SIG-M5 treated with dmso at 0.1 percent for 504 hours (cell line): ENCODE measurements at regions not wholly inside any gene's neighbourhood (a gene's known extent, or its start where the extent isn't known, plus 50 kb on each side); places are given as distances from the start of the nearest gene placed in this dataset.

Experiments
- DNase-seq: peaks from one replicate; lab custom pipeline; 2025; ENCODE audit not compliant: unreplicated experiment; lab: John Stamatoyannopoulos, UW

DNA sequence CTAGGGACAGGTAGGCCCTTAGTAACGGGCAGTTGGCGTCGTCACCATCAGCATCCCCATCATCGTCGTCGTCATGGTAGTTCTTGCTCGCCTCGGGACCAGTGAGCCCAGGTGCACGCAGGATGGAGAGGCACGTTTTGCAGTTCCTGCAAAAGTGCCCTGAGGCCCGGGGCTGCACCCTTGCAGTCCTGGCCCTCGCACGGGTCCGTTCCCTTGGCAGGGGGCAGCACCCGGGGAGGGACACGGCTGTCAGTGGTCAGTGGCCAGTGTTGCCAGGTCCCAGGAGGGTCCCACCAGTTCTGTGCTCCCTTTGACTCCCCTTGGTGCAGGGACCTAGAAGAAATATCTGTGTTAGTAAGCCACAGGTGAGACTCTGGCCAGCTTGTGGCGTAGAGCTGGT is 243.9 kb upstream of the CIBAR2 start:
- no peak for DNase-seq

GRCh38 chr16:85357323-85357722 is 245.1 kb upstream of the CIBAR2 start:
- no peak for DNase-seq

DNA sequence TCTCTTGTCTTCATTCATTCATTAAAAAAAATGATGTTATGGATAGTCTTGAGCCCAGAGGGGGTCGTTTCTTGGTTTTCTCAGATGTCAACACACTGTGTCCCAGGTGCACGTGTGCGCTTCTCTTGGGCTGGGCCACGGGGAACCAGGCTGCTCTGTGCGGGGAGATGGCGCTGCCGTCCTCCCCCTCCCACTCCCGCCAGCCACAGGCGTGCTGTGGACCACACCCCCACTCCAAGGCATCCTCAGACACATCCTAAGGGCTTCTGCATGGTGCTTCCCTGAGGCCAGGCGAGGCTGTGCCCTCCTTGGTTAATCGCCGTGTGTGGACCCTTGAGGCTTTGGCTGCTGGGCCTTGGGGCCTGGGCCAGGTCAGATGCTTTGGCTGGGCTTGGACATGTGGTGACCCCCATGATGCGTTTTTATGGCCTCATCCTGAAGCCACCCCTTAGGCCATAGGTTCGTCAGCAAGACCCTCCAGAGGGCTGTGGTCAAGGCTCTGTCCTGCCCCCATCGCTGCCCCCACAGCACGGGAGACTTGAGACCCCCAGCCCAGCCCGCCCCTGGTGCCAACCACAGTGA is 245.7 kb upstream of the CIBAR2 start:
- DNase-seq = no peak

- DNase-seq = no peak
These were observed 246.5 kb upstream of the CIBAR2 start for GRCh38 chr16:85358704-85359146.

- DNase-seq = no peak
These were observed 247.0 kb upstream of the CIBAR2 start for GRCh38 chr16:85359147-85359822.

GRCh38 chr16:85360323-85361277 is 248.3 kb upstream of the CIBAR2 start:
- DNase-seq = no peak

GRCh38 chr16:85361441-85362118 is 249.3 kb upstream of the CIBAR2 start:
- DNase-seq = no peak

- no peak for DNase-seq
These were observed 250.2 kb upstream of the CIBAR2 start for GRCh38 chr16:85362443-85362842.

GRCh38 chr16:85363427-85363826 is 249.7 kb upstream of the GSE1 start:
- no peak for DNase-seq

GRCh38 chr16:85363881-85364280 is 249.2 kb upstream of the GSE1 start:
- DNase-seq = no peak

DNA sequence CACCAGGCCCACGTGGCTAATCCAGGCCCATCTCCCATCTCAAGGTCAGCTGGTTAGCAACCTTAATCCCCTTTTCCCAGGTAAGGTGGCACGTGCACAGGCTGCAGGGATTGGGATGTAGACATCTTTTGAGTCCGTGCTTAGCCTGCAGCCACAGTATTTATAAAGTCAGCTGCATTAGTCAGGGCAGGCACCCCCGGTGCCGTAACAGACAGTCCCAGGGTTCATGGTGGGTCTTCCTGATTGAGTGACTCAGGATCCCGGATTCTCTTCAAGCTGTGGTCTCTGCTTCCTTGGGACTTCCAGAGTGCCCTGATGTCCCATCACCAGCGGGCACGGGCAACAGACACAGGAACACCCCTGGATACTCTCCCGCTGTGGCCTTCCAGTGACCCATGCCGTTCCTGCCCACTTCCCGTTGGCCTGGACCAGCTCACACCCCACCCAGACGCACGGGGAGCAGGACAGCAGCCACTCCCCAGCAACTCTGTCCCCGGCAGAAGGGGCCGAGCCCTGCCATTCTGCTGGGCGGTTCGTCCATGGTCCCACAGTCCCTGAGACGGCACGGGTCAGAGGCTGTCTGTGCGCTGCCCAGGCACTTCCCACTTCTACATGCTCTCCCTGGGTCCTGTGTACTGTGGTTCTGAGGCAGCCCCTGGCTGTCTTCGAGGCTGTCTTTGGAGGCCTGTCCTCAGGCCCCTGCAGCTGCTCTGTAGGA is 248.6 kb upstream of the GSE1 start:
- DNase-seq = no peak

- no peak for DNase-seq
These were observed 248.0 kb upstream of the GSE1 start for GRCh38 chr16:85365120-85365519.

DNA sequence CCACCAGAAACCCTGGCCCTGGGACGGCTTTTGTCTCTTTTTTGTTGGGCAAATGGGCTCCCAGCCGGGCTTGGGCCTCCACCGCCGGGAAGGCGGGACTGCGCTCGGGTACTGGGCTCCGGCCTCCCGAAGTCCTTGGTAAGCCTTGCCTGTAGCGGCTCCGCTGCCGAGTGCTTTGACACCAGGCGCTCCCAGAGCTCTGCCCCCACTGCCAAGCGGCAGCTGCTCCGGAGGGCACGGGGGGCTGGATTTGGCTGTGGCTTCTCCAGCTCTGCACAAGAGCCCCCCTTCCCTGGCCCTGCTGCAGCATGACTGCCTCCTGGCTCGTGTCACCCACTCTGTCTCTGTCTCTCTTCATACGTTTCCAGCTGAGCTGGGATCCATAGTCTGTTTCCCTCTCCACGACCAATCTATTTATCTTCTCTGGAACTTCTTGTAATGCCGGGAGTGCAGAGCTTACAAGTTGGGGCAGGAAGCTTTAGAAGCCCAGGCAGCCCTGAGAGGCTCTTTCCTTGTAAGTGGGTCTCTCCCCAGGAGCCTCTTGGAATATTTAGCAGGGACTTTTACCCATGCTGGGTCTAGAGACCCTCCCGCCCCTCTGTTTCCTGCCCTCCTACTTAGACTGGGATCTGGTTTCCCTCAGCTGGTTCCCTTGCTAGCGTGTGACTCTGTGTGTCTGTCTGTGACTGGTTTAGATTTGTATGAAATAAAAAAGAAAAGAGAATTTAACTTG is 246.9 kb upstream of the GSE1 start:
- no peak for DNase-seq

DNA sequence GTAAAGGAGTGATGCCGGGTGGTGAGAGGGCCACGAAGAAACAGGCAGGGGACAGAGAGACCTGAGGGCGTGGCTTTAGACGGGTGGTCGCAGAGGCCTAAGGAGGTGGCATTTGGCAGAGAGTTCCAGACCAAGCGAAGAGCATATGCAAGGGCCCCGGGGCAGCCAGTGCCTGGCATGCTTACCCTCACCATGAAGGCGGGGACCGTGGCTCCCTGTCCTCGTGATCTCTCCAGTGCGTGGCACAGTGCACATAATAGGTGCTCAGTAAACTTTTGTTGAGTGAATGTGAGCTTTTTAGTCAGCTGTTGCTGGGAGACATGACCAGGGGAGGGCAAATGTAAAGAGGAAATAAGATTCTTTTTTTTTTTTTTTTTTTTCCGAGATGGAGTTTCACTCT is 245.6 kb upstream of the GSE1 start:
- no peak for DNase-seq

- DNase-seq = no peak
These were observed 244.1 kb upstream of the GSE1 start for GRCh38 chr16:85369060-85369459.

DNA sequence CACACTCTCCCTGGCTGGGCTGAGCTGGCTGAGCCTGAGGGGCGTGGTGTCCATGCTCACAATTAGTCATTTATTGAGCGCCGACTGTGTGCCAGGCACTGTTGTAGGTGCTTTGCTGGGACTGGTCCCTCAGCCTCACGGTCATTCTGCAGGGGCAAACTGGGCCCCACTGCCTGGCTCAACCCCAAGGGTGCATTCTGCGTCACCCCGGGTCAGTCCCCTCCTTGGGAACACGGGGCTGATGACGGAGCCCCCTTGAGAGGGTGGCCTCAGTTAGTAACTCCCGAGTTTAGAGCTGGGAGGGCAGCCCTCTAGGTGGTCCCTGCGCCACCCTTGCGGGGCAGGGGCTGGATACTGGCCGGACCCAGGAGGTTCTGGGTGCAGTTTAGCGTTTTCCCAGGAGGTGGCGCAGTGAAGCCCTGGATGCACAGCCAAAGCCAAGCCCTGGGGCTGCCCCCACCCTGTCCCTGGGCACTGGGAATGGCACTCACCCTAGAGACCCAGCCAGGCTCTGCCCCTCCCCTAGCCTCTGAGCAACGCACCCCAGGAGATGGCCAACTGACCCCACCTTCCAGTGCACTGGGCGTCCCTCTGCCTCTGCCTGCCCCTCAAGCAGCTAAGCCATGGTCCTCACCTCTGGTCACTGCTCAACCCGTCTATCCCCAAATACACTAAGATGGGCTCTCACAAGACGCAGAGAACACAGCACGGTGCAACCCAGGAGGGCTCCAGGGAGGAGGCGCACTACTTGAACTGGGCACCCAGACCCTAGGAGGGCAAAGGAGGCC is 243.2 kb upstream of the GSE1 start:
- DNase-seq = no peak

GRCh38 chr16:85370543-85370880 is 242.6 kb upstream of the GSE1 start:
- DNase-seq = no peak

DNA sequence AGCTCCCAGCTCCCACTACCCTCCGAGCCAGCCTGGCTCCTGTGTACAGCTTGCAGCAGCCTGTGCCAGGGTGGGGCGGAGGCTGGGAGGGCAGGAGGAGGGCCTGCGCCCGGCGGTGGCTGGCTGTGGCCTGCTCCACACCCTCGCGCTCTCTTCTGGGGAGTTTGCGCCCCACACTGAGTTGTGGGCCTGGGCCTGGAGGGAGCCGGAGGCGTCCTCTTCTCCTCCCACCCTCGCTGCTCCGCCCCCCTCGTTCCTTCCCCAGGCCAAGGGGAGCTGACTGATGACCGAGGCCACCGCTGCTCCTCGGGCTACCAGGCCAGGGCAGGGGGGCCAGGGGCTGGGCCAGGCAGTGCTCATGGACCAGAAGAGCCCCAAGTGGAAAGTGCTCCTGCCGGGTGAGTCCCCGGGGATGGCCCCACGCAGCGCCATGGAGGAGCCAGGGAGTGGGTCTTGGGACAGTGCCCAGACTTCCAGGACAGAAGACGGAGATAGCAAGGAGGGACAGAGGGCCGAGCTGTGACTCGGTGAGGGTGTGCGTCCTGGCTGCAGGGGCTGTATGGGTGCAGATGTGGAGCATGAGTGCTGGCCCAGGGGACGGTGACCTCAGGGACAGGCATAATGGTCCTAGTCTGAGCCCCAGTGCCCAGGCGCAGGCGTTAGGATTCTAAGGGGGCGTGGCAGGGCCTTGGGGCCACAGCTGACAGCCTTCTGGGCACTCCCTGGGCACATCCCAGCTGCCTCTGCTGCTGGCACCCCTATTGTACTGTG is 242.1 kb upstream of the GSE1 start:
- DNase-seq = no peak

GRCh38 chr16:85371948-85372347 is 241.2 kb upstream of the GSE1 start:
- no peak for DNase-seq
